ENCODE measurements at regions not wholly inside any gene's neighbourhood (a gene's known extent, or its start where the extent isn't known, plus 50 kb on each side); places are given as distances from the start of the nearest gene placed in this dataset.

GRCh38 chr13:48849515-48849914 is 126.2 kb upstream of the FNDC3A start:
- DNase-seq, result no peak
- Histone ChIP-seq H3K27ac (no peak overlapping the region), H3K4me1 (no peaks in the 10 kb centered on the region), H3K27me3 (no peaks in the 10 kb centered on the region), H3K4me3 (no peak overlapping the region), H3K36me3 (no peaks in the 10 kb centered on the region), H3K9me3 (no peaks in the 10 kb centered on the region)
- no peak for FAIRE-seq
- no peak for TF ChIP-seq CTCF (IDR thresholded peaks at IDR 0.05)
- ATAC-seq, result no peak
- intact Hi-C loops (cut with DNase I), result no loop called here
- 70 to 81% methylated on average over 5 of the region's 5 CpGs for WGBS, 2 donors

GRCh38 chr13:48851707-48852106 is 124.0 kb upstream of the FNDC3A start:
- H3K4me1 ChIP-seq, result no peaks in the 10 kb centered on the region
- H3K9me3 ChIP-seq, result no peaks in the 10 kb centered on the region
- no peaks in the 10 kb centered on the region for H3K36me3 ChIP-seq
- no peak for ATAC-seq
- H3K27ac ChIP-seq, result no peak overlapping the region
- intact Hi-C loops (cut with DNase I), result no loop called here
- H3K27me3 ChIP-seq, result no peaks in the 10 kb centered on the region
- no peak for DNase-seq
- 84% methylated on average over 2 of the region's 2 CpGs for WGBS, 2 donors
- FAIRE-seq, result no peak
- TF ChIP-seq CTCF (IDR thresholded peaks at IDR 0.05), result no peak
- H3K4me3 ChIP-seq, result no peak overlapping the region

GRCh38 chr13:48852911-48853727 is 122.6 kb upstream of the FNDC3A start:
- Histone ChIP-seq H3K4me3 (no peak overlapping the region), H3K36me3 (no peaks in the 10 kb centered on the region), H3K4me1 (no peaks in the 10 kb centered on the region), H3K27me3 (no peaks in the 10 kb centered on the region), H3K27ac (no peak overlapping the region), H3K9me3 (no peaks in the 10 kb centered on the region)
- ATAC-seq, result no peak
- WGBS, 2 donors, result 64 to 70% methylated on average over 8 of the region's 8 CpGs
- no peak for TF ChIP-seq CTCF (IDR thresholded peaks at IDR 0.05)
- intact Hi-C loops (cut with DNase I), result no loop called here
- DNase-seq, result no peak
- FAIRE-seq, result no peak

GRCh38 chr13:48853728-48854102 is 122.0 kb upstream of the FNDC3A start:
- TF ChIP-seq CTCF (IDR thresholded peaks at IDR 0.05), result no peak
- Histone ChIP-seq H3K36me3 (no peaks in the 10 kb centered on the region), H3K4me3 (no peak overlapping the region), H3K27me3 (no peaks in the 10 kb centered on the region), H3K27ac (no peak overlapping the region), H3K4me1 (no peaks in the 10 kb centered on the region), H3K9me3 (no peaks in the 10 kb centered on the region)
- FAIRE-seq, result no peak
- DNase-seq, result no peak
- peak in 1 of 4 donors; percentile 26 for ATAC-seq
- 58 to 67% methylated on average over 5 of the region's 5 CpGs for WGBS, 2 donors
- intact Hi-C loops (cut with DNase I), result no loop called here

- Histone ChIP-seq H3K4me3 (no peak overlapping the region), H3K9me3 (no peaks in the 10 kb centered on the region), H3K4me1 (no peaks in the 10 kb centered on the region), H3K27me3 (no peaks in the 10 kb centered on the region), H3K36me3 (no peaks in the 10 kb centered on the region), H3K27ac (no peak overlapping the region)
- DNase-seq, result no peak
- TF ChIP-seq CTCF (IDR thresholded peaks at IDR 0.05), result no peak
- WGBS, 2 donors, result 69 to 76% methylated on average over 4 of the region's 4 CpGs
- FAIRE-seq, result no peak
- intact Hi-C loops (cut with DNase I), result no loop called here
- ATAC-seq, result no peak
These were observed 118.1 kb upstream of the FNDC3A start for GRCh38 chr13:48857576-48857975.

All from pancreas (tissue), 10 donors.